NCI-H510A treated with DMSO at 0.1 percent for 48 hours (cell line): ENCODE measurements at regions not wholly inside any gene's neighbourhood (a gene's known extent, or its start where the extent isn't known, plus 50 kb on each side); places are given as distances from the start of the nearest gene placed in this dataset.
A peak's percentile ranks its signal among the peaks of the same experiment; 100 is the strongest.

Experiments used
- DNase-seq: peaks from one replicate; lab custom pipeline; 2025; lab: John Stamatoyannopoulos, UW

GRCh38 chr18:39886136-39886535 is 2068.9 kb upstream of the PIK3C3 start:
- no peak for DNase-seq

DNA sequence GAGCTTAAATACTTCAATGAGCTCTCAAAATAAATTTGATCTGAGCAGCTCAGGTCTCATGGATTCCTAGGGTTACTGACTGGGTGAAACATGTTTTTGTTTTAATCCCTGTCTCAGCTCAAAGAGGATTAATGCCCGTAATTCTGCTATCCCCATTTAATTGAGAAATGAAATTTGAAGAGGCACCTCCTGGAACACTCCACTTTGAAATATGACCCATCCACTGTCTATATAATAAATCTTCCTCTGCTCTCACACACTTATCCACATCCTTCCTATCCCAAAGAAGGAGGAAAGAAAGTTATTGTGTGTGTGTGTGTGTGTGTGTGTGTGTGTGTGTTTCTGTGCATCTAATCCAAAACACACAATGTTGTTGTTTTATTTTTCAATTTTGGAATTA is 2082.4 kb upstream of the PIK3C3 start:
- DNase-seq = peak; percentile 76

DNA sequence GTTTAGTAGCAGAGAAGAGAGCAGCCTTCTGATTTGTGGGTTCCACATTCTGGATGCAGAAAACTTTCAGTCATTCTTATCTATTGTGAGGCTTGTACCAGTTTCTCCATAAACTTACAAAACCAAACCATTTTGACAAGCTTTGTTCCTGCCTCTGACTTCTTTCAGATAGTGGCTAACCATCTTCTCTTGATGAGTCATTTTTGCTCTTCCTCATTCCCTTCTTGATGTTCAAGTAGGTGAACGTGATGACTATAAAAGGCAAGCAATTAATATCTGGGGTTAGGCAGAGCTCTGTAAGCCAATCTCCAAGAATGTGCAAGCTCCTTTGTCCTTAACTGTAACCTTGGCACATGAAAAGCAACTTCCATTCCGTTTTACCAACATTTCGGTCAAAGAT is 2083.1 kb upstream of the PIK3C3 start:
- DNase-seq = no peak

DNA sequence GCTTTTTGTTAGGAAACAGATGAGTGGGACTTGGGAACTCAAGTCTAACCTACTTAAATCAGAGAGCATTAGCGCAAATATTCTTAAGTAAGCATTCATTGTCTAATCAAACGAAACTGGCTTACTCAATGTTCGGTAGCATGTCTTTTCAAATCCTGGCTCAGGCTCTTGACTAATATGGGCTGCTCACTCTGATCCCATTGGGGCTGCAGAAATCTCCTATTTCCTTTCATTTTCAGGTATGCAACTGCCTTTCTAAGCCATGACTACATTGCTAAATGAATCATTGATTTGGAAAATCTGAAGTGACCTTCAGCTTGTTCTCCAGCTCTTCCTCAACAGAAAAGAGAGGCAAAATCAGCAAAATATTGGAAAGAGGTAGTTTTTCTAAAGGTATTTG is 2084.4 kb upstream of the PIK3C3 start:
- no peak for DNase-seq

DNA sequence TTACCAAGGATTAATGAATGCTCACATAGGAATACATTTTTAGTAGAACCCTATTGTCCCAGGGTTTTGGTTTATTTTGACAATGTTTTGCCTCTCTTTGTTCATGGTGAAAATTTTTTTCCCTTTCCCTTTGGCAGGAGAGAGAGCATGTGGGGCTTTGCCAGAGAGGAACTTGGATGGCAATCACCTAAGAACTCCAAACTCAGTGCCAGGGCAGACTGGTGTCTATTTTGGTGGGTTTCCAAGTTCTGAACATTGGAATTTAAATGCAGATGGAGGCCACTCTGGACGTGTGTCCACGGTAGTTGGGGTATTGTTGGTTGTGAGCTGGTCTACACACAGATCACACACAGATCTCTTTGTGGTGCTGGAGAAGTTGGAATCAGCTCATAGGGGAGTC is 2091.1 kb upstream of the PIK3C3 start:
- DNase-seq = no peak

- no peak for DNase-seq
Observed at GRCh38 chr18:39862341-39862740, 2092.7 kb upstream of the PIK3C3 start.

DNA sequence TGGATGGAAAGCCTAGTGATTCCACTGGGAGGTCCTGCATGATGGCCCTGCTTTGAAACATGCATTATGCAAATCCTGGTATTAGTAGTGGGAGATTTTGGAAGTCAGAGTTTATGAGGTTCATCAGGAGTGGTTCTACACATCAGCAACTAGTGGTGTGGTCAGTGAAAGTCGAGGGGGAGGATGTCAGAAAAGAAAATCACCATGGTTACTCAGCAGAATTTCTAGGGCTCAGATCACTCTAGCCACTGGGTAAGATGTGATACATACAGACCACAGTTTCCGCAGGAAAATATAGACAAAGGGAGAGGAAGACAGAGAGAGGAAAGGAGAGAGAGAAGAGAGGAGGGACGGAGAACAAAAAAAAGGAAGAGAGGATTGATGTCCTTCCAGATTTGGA is 2100.7 kb upstream of the PIK3C3 start:
- DNase-seq = no peak

- no peak for DNase-seq
Observed at GRCh38 chr18:39846265-39846664, 2108.8 kb upstream of the PIK3C3 start.

DNA sequence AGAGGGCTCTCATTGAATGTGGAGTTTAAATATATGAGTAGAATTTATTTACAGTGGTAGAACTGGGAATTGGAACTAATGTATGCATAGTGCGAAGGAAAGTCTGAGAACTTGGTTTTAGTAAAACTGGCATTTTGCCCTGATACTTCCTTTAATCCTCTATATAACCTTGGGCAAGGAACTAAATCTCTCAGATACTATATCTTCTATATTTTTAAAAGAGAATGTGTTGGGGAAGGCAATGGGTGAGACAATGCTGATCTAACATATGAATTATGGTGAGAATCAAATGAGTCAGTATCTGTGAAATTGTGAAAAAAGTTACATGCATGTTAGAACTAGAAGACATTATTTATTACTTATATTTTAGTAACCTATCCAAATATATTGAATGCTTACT is 2109.4 kb upstream of the PIK3C3 start:
- no peak for DNase-seq

GRCh38 chr18:39845106-39845505 is 2109.9 kb upstream of the PIK3C3 start:
- no peak for DNase-seq

DNA sequence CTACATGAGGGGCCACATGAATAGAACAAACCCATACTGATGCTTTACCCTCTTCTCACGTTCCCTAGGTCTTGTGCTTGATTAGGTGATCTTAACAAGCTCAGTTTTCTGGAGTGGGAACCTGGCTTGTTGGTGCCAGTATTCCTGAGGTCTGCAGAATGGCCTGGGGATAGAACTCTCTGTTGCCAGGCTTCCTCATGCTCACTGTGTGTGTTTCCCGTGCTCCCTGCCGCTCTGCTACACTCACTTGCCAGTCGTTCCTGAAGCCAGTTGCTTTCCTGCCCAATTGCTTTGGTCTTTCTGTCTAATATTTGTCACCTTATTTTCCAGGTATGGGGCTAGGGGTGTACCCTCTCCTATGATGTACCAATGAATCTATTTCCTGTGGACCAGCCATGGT is 2111.5 kb upstream of the PIK3C3 start:
- no peak for DNase-seq

GRCh38 chr18:39842366-39842914 is 2112.6 kb upstream of the PIK3C3 start:
- DNase-seq = no peak

GRCh38 chr18:39841482-39842365 is 2113.3 kb upstream of the PIK3C3 start:
- peak; percentile 67 for DNase-seq

GRCh38 chr18:39840856-39841481 is 2114.1 kb upstream of the PIK3C3 start:
- DNase-seq = no peak

GRCh38 chr18:39840406-39840805 is 2114.6 kb upstream of the PIK3C3 start:
- DNase-seq = no peak

- DNase-seq = no peak
Observed at GRCh38 chr18:39839782-39840181, 2115.3 kb upstream of the PIK3C3 start.

DNA sequence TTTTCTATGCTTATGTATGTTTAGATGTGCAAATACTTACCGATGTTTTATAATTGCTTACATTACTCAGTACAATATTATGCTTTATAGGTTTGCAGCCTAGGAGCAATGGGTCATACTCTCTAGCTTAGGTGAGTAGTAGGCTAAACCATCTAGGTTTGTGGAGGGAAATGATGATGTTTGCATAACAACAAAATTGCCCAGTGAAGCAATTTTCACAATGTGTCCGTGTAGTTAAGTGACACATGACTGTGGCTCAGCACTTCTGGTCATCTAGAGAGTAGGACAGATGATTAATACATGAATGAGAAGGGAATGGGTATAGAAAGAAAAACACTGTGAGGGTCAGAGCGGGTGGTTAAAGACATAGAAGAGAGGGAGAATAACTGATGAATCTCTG is 2116.2 kb upstream of the PIK3C3 start:
- no peak for DNase-seq

DNA sequence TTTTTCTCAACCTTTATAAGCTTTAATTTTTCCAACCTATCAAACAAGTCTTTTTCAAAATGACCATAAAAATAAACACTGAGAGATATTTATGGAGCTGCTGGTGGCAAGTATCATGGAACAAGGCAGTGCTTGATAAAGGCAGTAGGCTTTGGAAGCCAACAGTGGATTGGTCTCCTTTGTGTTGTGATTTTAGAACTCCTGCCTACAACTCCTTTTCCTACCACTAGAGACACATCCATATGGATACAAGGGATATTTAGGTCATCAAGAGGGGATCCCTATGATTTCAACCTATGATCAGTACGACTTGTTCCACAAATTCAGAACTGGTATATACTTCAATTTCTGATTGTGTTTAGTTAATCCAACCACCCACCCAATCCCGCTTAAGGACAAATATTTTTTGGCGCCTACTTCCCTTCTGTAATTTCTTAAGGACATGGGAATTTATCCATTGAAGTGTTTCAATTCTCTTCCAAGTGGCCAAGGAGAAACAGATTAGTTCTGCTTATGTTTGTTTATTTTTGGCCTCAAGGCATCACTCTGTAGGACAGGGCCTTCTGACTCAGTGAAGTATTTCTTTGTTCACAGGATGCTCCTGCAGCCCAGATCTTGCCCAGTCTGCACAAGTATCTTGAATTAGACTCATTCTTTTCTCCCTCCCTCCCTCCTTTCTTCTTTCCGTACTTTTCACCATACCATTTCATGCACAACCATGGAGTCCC is 2119.6 kb upstream of the PIK3C3 start:
- DNase-seq = no peak

DNA sequence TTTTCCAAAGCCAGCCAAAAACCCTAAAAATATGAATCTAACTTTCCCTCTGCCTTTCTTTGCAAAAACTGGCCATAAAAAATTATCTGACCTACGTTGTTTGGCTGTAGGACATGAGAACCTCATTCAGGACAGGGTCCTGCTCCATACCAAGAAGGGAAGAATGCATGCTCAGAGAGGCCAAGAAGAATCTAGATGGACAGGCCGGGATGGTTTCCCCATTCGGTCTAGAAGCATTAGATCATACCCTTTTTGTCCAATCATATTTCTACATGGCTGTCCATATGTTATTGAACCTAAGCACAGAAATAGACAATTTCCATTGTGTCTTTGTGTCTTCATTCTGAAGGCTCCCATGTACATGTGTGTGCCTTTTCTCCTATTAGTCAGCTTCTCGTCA is 2120.4 kb upstream of the PIK3C3 start:
- DNase-seq = no peak

- no peak for DNase-seq
Observed at GRCh38 chr18:39825485-39826150, 2129.4 kb upstream of the PIK3C3 start.

DNA sequence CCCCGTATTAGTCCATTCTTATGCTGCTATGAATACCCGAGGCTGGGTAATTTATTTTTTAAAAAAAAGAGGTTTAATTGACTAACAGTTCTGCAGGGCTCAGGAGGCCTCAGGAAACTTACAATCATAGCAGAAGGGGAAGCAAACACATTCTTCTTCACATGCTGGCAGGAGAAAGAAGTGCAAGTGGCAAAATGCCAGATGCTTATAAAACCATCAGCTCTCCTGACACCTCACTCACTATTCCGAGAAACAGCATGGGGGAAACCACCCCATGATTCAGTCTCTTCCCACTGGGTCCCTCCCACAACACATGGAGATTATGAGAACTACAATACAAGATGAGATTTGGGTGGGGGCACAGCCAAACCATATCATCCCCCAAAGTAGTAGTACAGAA is 2148.5 kb upstream of the PIK3C3 start:
- no peak for DNase-seq

DNA sequence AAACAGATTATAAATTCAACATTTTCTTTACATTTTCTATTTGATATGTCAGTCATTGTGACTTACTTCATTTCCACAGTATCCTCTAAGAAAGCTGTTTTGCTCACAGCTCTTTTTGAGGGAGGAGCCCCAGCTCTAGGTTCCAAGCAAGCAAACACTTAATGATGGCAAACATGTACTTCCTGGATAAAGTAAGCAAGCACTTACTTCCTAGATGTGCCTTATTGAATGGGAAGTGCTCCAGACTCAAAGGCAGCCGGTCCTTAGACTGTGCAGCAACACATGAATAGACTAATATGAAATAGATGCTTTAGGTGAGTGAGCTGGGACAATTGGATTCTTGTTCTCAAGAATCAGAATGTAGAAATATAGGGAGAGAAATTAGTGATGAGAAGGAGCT is 2149.8 kb upstream of the PIK3C3 start:
- DNase-seq = peak; percentile 18
